T follicular helper cell (primary cell): ENCODE measurements at regions not wholly inside any gene's neighbourhood (a gene's known extent, or its start where the extent isn't known, plus 50 kb on each side); places are given as distances from the start of the nearest gene placed in this dataset.
"Not testable (repeated sequence)": the region's sequence is repeated elsewhere in the genome, so short reads cannot be mapped to it uniquely, and the experiment has no call there.

Experiments
- DNase-seq: peaks from one replicate; pipeline ENCODE4 v3.0.0-alpha.2; 2020; ENCODE audit warnings: low read depth

DNA sequence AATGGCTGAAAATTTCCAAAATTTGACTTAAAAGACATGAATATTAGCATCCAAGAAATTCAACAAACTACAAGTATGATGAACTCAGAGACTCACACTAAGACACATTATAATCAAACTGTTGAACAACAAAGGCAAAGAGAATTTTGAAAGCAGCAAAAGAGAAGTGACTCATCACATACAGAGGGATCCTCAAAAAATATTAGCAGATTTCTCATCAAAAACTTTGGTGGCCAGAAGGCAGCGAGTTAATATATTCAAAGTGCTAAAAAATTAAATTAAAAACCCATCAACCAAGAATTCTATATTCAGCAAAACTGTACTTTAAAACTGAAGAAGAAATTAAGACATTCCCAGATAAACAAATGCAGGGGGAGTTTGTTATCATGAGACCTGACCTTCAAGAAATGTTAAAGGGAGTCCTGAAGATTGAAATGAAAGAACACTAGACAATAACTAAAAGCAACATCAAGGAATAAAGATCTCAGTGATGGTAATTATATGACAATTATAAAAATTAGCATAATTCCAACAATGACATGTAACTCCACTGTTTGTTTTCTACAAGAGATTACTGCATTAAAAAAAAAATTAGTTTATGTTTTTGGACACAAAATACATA is 150.0 kb downstream of the RNASET2 start:
- DNase-seq, result no peak

GRCh38 chr6:166803471-166803870 is 152.9 kb downstream of the RNASET2 start:
- DNase-seq, result no peak

- DNase-seq, result no peak
These were observed 153.9 kb downstream of the RNASET2 start for GRCh38 chr6:166802401-166802800.

DNA sequence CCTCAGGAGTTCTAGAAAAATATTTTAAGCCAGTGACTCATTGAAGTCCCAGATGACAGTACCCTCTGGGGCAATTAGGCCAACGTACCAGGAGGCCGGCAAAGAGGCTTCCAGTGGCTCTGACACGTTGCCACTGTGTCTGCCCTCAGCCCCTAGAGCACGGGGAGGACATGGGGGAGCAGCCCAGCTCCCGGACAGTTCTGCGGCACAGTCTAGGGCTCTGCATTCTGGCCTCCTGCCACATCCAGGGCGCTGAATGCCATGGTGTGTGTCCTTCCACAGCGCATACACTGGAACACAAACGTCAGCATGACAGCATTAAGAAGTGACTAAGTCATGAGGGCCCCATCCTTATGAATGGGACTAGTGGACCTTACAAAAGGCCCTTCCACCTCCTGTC is 156.2 kb downstream of the RNASET2 start:
- DNase-seq, result no peak

DNA sequence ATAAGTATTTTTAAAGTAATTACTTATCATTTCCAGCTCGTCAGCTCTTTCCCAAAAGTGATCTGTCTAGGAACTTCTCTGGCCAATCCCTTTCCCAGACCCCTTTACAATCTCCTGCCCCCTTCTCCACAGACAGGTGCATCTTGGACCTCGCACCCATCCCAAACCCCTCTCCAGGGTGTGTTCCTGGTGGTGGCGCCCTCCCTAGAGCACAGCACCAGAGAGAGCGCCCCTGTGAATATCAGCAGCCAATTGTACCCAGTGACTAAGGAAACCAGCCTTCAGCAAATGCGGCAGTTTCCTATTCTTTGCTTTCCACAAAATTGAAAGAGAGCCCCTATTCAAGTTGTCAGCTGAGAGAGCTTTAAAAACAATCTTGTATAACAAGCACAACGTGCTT is 157.7 kb downstream of the RNASET2 start:
- no peak for DNase-seq

DNA sequence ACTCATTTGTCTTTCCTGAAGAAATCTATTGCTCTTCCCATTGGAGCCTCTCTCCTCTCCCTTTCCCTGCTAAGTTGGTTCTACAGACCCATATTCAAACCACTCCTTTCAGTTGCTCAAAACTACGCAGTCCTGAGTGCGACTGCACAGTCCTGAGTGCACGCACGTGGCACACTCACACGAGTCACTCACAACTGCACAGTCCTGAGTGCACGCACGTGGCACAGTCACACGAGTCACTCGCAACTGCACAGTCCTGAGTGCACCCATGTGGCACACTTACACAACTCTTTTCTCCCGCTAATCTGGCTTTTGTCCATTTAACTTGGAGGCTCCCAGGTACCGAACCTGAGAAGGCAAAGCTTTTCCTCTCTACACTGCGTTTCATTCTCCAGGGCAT is 159.7 kb downstream of the RNASET2 start:
- no peak for DNase-seq

- DNase-seq, result no peak
These were observed 160.5 kb downstream of the RNASET2 start for GRCh38 chr6:166795879-166796278.

- DNase-seq, result not testable (repeated sequence)
These were observed 163.8 kb upstream of the RPS6KA2 start for GRCh38 chr6:166790808-166791207.

- not testable (repeated sequence) for DNase-seq
These were observed 161.9 kb upstream of the RPS6KA2 start for GRCh38 chr6:166788846-166789529.

GRCh38 chr6:166786704-166787293 is 159.7 kb upstream of the RPS6KA2 start:
- DNase-seq, result no peak

DNA sequence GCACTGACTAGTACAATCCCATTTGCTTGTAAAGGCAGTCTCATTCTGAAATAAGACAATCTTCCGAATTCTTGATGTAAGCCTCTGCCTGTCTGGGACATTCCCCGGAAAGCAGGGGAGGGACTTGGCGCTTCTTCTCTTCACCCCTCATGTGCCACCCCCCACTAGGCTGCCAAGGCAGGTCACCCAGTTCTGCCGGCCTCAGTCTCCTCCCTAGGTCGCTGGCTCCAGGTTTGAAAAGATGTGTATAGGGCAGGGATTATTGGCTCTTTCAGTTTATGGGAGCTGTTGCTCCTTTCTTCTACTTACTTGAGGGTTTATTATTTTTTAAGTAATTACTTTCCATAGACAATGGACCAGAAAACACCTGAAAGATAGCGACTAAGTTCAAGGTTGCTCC is 158.1 kb upstream of the RPS6KA2 start:
- no peak for DNase-seq

DNA sequence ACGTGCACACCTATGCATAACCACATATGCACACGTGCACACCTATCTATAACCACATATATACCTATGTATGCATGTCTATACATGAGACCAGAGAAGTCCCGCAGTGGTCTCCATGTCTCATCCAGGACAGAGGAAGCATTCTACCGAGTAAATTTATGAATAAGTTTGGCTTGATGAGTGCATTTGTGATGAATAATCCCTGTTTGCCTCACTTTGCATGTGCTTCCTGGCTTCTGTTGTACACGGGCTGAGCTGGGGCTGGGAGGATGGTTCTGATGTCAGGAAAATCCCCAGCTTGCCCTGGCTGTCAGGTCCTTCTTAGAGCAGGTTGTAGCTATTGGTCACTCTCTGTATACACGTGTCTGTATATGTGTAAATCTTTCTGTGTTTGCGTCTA is 157.6 kb upstream of the RPS6KA2 start:
- no peak for DNase-seq

- DNase-seq, result no peak
These were observed 155.5 kb upstream of the RPS6KA2 start for GRCh38 chr6:166782520-166782919.

GRCh38 chr6:166781331-166781730 is 154.3 kb upstream of the RPS6KA2 start:
- no peak for DNase-seq

GRCh38 chr6:166779963-166780683 is 153.1 kb upstream of the RPS6KA2 start:
- DNase-seq, result no peak

DNA sequence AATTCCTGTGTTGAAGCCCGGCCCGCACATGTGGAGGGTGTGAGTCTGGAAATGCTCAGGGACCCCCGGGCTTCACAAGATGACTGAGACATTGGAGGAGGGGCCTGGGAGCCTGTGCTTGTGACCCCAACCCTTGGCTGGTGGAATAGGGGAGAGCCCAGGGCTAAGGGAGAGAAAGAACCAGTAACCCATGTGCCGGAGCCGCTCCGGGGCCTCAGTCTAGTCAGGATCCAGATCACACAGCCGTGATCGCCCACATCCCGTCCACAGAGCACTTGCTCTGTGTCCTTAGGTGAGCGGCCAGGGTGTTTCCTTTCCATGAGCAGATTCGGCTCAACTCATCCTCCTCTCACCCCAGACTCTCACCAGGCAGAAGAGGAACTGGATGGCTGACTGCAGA is 152.3 kb upstream of the RPS6KA2 start:
- no peak for DNase-seq

DNA sequence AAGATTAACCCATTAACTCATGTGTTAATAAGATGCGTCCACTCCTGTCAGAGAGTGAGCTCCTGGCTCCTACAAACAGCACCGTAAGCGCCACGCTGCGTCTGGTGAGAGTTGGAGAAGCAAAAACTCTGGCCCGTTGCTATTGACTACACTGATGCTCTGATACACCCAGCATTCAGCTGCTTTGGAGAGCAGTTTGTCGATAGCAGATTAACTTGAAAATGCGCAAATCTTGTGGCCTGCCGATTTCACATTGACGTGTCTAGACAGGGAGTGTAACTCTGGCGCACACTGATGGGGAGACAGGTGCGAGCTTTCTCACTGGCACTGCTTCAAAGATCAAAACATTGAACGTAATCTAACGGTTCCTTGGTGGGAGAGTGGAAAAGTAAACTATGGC is 151.7 kb upstream of the RPS6KA2 start:
- DNase-seq, result no peak

GRCh38 chr6:166778046-166778445 is 151.0 kb upstream of the RPS6KA2 start:
- DNase-seq, result no peak

DNA sequence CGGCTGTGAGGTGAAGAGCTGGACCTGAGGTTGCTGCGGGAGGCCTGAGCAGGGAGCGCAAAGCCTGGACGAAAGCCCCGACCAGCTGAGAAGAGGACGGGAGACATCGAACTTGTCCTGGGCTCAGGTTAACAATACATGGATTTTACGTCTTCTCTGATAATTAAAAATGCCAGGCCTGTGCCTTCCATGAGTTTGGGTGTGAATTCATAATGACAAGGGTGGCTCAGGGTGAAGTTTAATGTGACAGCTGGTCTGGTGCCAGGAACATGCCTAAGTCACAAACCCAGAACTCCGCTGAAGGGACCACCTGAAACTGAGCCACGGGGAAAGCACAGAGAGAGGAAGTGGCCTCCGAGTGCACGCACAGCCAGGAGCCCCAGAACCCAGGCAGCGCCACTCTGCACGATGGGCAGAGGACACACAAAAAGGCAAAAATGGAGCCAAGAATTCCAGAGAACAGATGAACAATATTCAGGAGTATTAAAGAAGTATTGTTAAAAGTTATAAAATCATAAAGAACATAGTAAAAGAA is 150.1 kb upstream of the RPS6KA2 start:
- DNase-seq, result no peak

- DNase-seq, result no peak
These were observed 149.5 kb upstream of the RPS6KA2 start for GRCh38 chr6:166776571-166776970.

- DNase-seq, result no peak
These were observed 148.8 kb upstream of the RPS6KA2 start for GRCh38 chr6:166775923-166776220.

DNA sequence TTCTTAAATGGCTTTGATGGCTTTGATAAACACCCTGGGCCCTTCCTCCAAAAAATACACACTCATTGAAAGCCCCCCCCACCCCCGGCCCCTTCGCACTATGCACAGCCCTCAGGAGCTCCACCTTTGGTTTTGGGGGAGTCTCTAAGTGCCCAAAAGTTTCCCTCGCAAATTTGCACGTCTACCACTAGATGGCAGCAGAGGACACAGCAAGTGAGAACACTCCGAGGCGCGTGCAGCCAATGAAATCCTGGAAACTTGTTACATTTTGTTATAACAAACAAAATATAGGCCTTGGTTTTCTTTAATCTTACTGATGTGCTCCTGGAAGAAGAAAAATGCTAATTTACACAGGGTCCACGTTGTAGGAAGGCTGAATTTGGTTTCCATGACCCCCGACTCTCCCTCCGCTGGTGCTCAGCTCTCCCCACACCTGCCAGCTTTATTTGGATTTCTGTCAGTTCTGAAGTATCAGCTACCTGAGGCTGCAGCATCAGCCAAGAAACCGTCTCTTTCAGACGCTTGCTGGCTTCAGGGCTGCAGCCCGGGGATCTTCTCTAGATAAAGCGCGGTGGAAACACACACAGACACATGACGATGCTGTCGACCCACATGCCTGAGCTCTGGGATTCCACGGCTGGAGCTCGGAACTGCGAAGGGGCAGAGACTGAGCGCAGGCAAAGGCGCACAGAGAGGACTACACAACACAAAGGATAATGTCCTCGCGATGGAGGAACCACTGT is 148.3 kb upstream of the RPS6KA2 start:
- peak; percentile 53 for DNase-seq
